Liver (tissue), 3 donors: ENCODE measurements at regions not wholly inside any gene's neighbourhood (a gene's known extent, or its start where the extent isn't known, plus 50 kb on each side); places are given as distances from the start of the nearest gene placed in this dataset.

Experiments
- ATF3 ChIP-seq: IDR thresholded peaks from 2 replicates; pipeline ENCODE4 v1.6.1; 2016; ENCODE audit warnings: antibody characterized with exemption
- CTCF ChIP-seq: fragments of 150-350 bp; IDR thresholded peaks from 2 replicates; pipeline ENCODE4 v1.5.1; 2017; ENCODE audit warnings: improper control_type of control experiment, low read depth, low read length; ENCODE audit not compliant: missing input control
- JUND ChIP-seq, 2 donors: IDR thresholded peaks; 2 replicates each; pipeline ENCODE4 v1.6.1; 2016; ENCODE audit warnings: antibody characterized with exemption in 2 of 2
- MAX ChIP-seq: IDR thresholded peaks from 2 replicates; pipeline ENCODE4 v1.6.1; 2016; ENCODE audit warnings: antibody characterized with exemption
- donor health status: healthy.
- donor health status: healthy.

GRCh38 chr11:13120691-13121090 is 111.6 kb downstream of the RASSF10 start:
- TF ChIP-seq CTCF (no peak), JUND (IDR thresholded peaks at IDR 0.05) (no peak), ATF3 (no peak), MAX (no peak)
